ENCODE measurements at regions not wholly inside any gene's neighbourhood (a gene's known extent, or its start where the extent isn't known, plus 50 kb on each side); places are given as distances from the start of the nearest gene placed in this dataset.
"Not testable (repeated sequence)": the region's sequence is repeated elsewhere in the genome, so short reads cannot be mapped to it uniquely, and the experiment has no call there.

GRCh38 chr7:51929818-51930217, 613.2 kb upstream of the COBL start:
- intact Hi-C loops (cut with DNase I): no loop called here
- no peak for DNase-seq
- ATAC-seq: no peak
- no peak overlapping the region for H3K4me3 ChIP-seq (ENCODE audit: low read length)
- H3K27me3 ChIP-seq (ENCODE audit: control insufficient read depth, insufficient read depth): no peaks in the 10 kb centered on the region
- H3K4me1 ChIP-seq (ENCODE audit: control insufficient read depth, insufficient read depth, low read length): no peaks in the 10 kb centered on the region
- 47% methylated on average over 2 of the region's 2 CpGs for WGBS
- no peak overlapping the region for H3K27ac ChIP-seq (ENCODE audit: low read length)
- H3K9me3 ChIP-seq (ENCODE audit: control insufficient read depth, low read length): no peaks in the 10 kb centered on the region

DNA sequence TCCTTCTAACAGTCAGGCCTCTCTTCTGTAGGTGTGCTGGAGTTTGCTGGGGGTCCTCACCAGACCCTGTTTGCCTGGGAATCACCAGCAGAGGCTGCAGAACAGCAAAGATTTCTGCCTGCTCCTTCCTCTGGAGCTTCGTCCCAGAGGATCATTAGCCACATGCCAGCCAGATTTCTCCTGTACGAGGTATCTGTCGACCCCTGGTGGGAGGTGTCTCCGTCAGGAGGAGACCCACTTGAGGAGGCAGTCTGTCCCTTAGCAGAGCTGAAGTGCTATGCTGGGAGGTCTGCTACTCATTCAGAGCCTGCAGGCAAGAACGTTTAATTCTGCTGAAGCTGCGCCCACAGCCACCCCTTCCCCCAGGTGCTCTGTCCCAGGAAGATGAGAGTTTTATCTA, 611.1 kb upstream of the COBL start:
- 61% methylated on average over 6 of the region's 6 CpGs for WGBS
- no peak for ATAC-seq
- Histone ChIP-seq H3K4me1 (ENCODE audit: control insufficient read depth, insufficient read depth, low read length) (no peaks in the 10 kb centered on the region), H3K27me3 (ENCODE audit: control insufficient read depth, insufficient read depth) (no peaks in the 10 kb centered on the region), H3K9me3 (ENCODE audit: control insufficient read depth, low read length) (no peaks in the 10 kb centered on the region), H3K4me3 (ENCODE audit: low read length) (no peak overlapping the region), H3K27ac (ENCODE audit: low read length) (no peak overlapping the region)
- DNase-seq: no peak
- intact Hi-C loops (cut with DNase I): no loop called here

- ATAC-seq (no peak), DNase-seq (no peak)
- Histone ChIP-seq H3K4me1 (ENCODE audit: control insufficient read depth, insufficient read depth, low read length) (no peaks in the 10 kb centered on the region), H3K4me3 (ENCODE audit: low read length) (no peak overlapping the region), H3K27me3 (ENCODE audit: control insufficient read depth, insufficient read depth) (no peaks in the 10 kb centered on the region), H3K9me3 (ENCODE audit: control insufficient read depth, low read length) (no peaks in the 10 kb centered on the region), H3K27ac (ENCODE audit: low read length) (no peak overlapping the region)
- intact Hi-C loops (cut with DNase I): no loop called here
- WGBS: 67% methylated on average over 3 of the region's 3 CpGs
Measured at GRCh38 chr7:51918581-51918980, 602.0 kb upstream of the COBL start.

DNA sequence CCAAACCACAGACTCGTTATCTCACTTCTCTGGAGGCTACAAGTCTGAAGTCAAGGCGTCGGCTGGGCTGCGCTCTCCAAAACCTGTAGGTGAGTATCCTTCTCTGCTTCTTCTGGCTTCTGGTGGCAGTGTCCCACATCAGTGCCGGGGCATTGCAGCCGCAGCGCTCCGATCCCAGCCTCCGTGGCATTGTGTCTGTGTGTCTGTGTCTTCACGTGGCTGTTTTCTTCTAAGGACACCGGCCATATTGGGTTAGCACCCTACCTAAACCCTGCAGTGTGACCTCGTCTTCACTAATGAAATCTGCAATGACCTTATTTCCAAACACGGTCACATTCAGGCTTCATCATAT, 584.9 kb upstream of the COBL start:
- no peaks in the 10 kb centered on the region for H3K9me3 ChIP-seq (ENCODE audit: control insufficient read depth, low read length)
- DNase-seq (peak in 1 of 3 donors; percentile 40), ATAC-seq (no peak)
- no peak overlapping the region for H3K4me3 ChIP-seq (ENCODE audit: low read length)
- H3K27ac ChIP-seq (ENCODE audit: low read length): no peak overlapping the region
- WGBS: 86% methylated on average over 13 of the region's 13 CpGs
- intact Hi-C loops (cut with DNase I): no loop called here
- no peaks in the 10 kb centered on the region for H3K27me3 ChIP-seq (ENCODE audit: control insufficient read depth, insufficient read depth)
- no peaks in the 10 kb centered on the region for H3K4me1 ChIP-seq (ENCODE audit: control insufficient read depth, insufficient read depth, low read length)

DNA sequence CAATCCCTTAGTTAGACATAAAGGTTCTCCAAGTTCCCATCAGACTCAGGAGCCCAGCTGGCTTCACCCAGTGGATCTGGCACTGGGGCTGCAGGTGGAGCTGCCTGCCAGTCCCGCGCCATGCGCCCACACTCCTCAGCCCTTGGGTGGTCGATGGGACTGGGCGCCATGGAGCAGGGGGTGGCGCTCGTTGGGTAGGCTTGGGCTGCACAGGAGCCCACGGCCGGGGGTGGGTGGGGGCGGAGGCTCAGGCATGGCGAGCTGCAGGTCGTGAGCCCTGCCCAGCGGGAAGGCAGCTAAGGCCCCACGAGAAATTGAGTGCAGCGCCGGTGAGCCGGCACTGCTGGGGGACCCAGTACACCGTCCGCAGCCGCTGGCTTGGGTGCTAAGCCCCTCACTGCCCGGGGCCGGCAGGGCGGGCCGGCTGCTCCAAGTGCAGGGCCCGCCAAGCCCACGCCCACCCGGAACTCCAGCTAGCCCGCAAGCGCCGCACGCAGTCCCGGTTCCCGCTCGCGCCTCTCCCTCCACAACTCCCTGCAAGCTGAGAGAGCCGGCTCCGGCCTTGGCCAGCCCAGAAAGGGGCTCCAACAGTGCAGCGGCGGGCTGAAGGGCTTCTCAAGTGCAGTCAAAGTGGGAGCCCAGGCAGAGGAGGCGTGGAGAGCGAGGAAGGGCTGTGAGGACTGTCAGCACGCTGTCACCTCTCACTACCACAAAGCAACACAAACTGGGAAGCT, 584.3 kb upstream of the COBL start:
- H3K27ac ChIP-seq (ENCODE audit: low read length); H3K4me1 ChIP-seq (ENCODE audit: control insufficient read depth, insufficient read depth, low read length); H3K27me3 ChIP-seq (ENCODE audit: control insufficient read depth, insufficient read depth); intact Hi-C loops (cut with DNase I); H3K9me3 ChIP-seq (ENCODE audit: control insufficient read depth, low read length); ATAC-seq; H3K4me3 ChIP-seq (ENCODE audit: low read length): not testable (repeated sequence)
- DNase-seq: peak in 1 of 3 donors; percentile 46
- 94% methylated on average over 42 of the region's 42 CpGs for WGBS

DNA sequence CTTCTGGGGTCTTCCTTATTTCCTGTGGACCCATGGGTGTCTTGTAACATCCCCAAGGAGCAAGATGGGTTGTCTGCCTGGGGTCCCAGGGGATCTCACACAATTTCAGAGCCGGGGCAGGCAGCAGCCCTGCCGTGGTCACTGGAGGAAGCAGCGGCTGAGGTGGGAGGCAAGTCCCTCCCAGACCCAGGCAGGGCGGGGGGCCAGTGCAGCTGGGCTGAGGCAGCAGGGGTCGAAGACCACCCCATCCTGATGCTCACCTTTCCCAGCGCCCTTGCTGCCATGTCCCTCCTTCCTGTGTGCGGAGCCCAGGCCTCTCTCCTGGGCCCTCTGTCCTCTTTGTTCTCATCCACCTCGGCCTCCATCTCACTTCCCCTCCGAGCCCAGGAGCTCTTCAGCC, 583.0 kb upstream of the COBL start:
- ATAC-seq (no peak), DNase-seq (no peak)
- no peaks in the 10 kb centered on the region for H3K27me3 ChIP-seq (ENCODE audit: control insufficient read depth, insufficient read depth)
- intact Hi-C loops (cut with DNase I): no loop called here
- no peak overlapping the region for H3K27ac ChIP-seq (ENCODE audit: low read length)
- WGBS: 84% methylated on average over 9 of the region's 9 CpGs
- no peaks in the 10 kb centered on the region for H3K4me1 ChIP-seq (ENCODE audit: control insufficient read depth, insufficient read depth, low read length)
- no peak overlapping the region for H3K4me3 ChIP-seq (ENCODE audit: low read length)
- H3K9me3 ChIP-seq (ENCODE audit: control insufficient read depth, low read length): no peaks in the 10 kb centered on the region

GRCh38 chr7:51882412-51882811, 565.8 kb upstream of the COBL start:
- no peak overlapping the region for H3K27ac ChIP-seq (ENCODE audit: low read length)

GRCh38 chr7:51881309-51881708, 564.7 kb upstream of the COBL start:
- H3K4me3 ChIP-seq (ENCODE audit: low read length): no peak overlapping the region
- no peak overlapping the region for H3K27ac ChIP-seq (ENCODE audit: low read length)
- no peak for DNase-seq
- 81% methylated on average over 2 of the region's 2 CpGs for WGBS
- ATAC-seq: no peak
- no peaks in the 10 kb centered on the region for H3K4me1 ChIP-seq (ENCODE audit: control insufficient read depth, insufficient read depth, low read length)
- no peaks in the 10 kb centered on the region for H3K27me3 ChIP-seq (ENCODE audit: control insufficient read depth, insufficient read depth)
- H3K9me3 ChIP-seq (ENCODE audit: control insufficient read depth, low read length): no peaks in the 10 kb centered on the region
- intact Hi-C loops (cut with DNase I): no loop called here

More at GRCh38 chr7:51882412-51882811, 565.8 kb upstream of the COBL start:
- intact Hi-C loops (cut with DNase I): no loop called here
- Histone ChIP-seq H3K4me1 (ENCODE audit: control insufficient read depth, insufficient read depth, low read length) (no peaks in the 10 kb centered on the region), H3K4me3 (ENCODE audit: low read length) (no peak overlapping the region), H3K9me3 (ENCODE audit: control insufficient read depth, low read length) (no peaks in the 10 kb centered on the region), H3K27me3 (ENCODE audit: control insufficient read depth, insufficient read depth) (no peaks in the 10 kb centered on the region)
- 88% methylated on average over 1 of the region's 1 CpG for WGBS
- ATAC-seq: no peak
- no peak for DNase-seq

- Histone ChIP-seq H3K4me3 (ENCODE audit: low read length) (no peak overlapping the region), H3K27me3 (ENCODE audit: control insufficient read depth, insufficient read depth) (no peaks in the 10 kb centered on the region), H3K9me3 (ENCODE audit: control insufficient read depth, low read length) (no peaks in the 10 kb centered on the region), H3K27ac (ENCODE audit: low read length) (no peak overlapping the region), H3K4me1 (ENCODE audit: control insufficient read depth, insufficient read depth, low read length) (no peaks in the 10 kb centered on the region)
- DNase-seq: no peak
- WGBS: 74% methylated on average over 1 of the region's 1 CpG
- no peak for ATAC-seq
- intact Hi-C loops (cut with DNase I): no loop called here
Measured at GRCh38 chr7:51878865-51879264, 562.3 kb upstream of the COBL start.

DNA sequence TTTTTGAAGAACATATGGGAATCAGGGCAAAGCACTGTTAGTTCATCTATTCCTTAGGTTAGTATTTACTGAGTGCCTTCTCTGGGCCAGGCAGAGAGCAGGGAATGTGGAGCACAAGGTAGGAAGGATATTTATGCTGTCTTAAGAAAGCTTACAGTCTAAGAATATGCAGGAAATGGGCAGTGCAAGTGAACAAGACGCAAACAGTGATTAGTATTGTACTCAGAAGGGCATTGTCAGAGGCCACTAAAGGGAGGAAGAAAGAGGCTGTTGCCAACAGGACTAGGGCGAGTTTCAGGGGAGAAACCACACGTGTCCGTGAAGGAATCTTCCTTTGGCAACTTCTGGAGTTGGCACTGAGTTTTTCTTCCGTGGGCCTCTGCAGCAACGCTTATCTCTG, 552.8 kb upstream of the COBL start:
- no peaks in the 10 kb centered on the region for H3K4me1 ChIP-seq (ENCODE audit: control insufficient read depth, insufficient read depth, low read length)
- no peak overlapping the region for H3K4me3 ChIP-seq (ENCODE audit: low read length)
- intact Hi-C loops (cut with DNase I): no loop called here
- no peak for ATAC-seq
- no peaks in the 10 kb centered on the region for H3K27me3 ChIP-seq (ENCODE audit: control insufficient read depth, insufficient read depth)
- no peaks in the 10 kb centered on the region for H3K9me3 ChIP-seq (ENCODE audit: control insufficient read depth, low read length)
- 65% methylated on average over 6 of the region's 6 CpGs for WGBS
- no peak overlapping the region for H3K27ac ChIP-seq (ENCODE audit: low read length)
- DNase-seq: no peak

- no peak for ATAC-seq
- DNase-seq: no peak
- Histone ChIP-seq H3K4me3 (ENCODE audit: low read length) (no peak overlapping the region), H3K4me1 (ENCODE audit: control insufficient read depth, insufficient read depth, low read length) (no peaks in the 10 kb centered on the region), H3K9me3 (ENCODE audit: control insufficient read depth, low read length) (no peaks in the 10 kb centered on the region), H3K27ac (ENCODE audit: low read length) (no peak overlapping the region), H3K27me3 (ENCODE audit: control insufficient read depth, insufficient read depth) (no peaks in the 10 kb centered on the region)
- 77% methylated on average over 2 of the region's 2 CpGs for WGBS
- intact Hi-C loops (cut with DNase I): no loop called here
Measured at GRCh38 chr7:51867117-51867516, 550.5 kb upstream of the COBL start.

- DNase-seq (no peak), ATAC-seq (no peak)
- intact Hi-C loops (cut with DNase I): no loop called here
- H3K4me1 ChIP-seq (ENCODE audit: control insufficient read depth, insufficient read depth, low read length): no peaks in the 10 kb centered on the region
- H3K27me3 ChIP-seq (ENCODE audit: control insufficient read depth, insufficient read depth): no peaks in the 10 kb centered on the region
- WGBS: 89% methylated on average over 2 of the region's 2 CpGs
- no peak overlapping the region for H3K4me3 ChIP-seq (ENCODE audit: low read length)
- no peak overlapping the region for H3K27ac ChIP-seq (ENCODE audit: low read length)
- no peaks in the 10 kb centered on the region for H3K9me3 ChIP-seq (ENCODE audit: control insufficient read depth, low read length)
Measured at GRCh38 chr7:51860305-51860704, 543.7 kb upstream of the COBL start.
